HepG2 (cell line): ENCODE measurements at regions not wholly inside any gene's neighbourhood (a gene's known extent, or its start where the extent isn't known, plus 50 kb on each side); places are given as distances from the start of the nearest gene placed in this dataset.

Experiments
- ATAC-seq: fragments of 200-7000 bp; cut with Tn5 transposase; 3 replicates; pipeline ENCODE4 v1.9.1; 2020; ENCODE audit warnings: mild to moderate bottlenecking, moderate library complexity
- BruUV-seq: library from RNA; stranded (reverse); fragments of 400-500 nt; replicated peaks from 2 replicates; lab custom pipeline; 2021; lab: Mats Ljungman, UMichigan
- CTCF ChIA-PET: fragments of 300-600 bp; formaldehyde crosslinking; extraction: SDS; loops from one replicate; lab custom pipeline; 2021; ENCODE audit warnings: low total read pairs, inconsistent platforms, low intra/inter-chr PET ratio; lab: Yijun Ruan, JAX
- POLR2A ChIA-PET: fragments of 350-600 bp; sonication (Branson Sonifier 250); formaldehyde crosslinking; loops from one replicate; lab custom pipeline; 2020; ENCODE audit warnings: antibody characterized with exemption, inconsistent platforms; lab: Yijun Ruan, JAX
- DNase-seq: peaks from one replicate; pipeline ENCODE4 v3.0.0-alpha.2; 2015; ENCODE audit warnings: low spot score
- FAIRE-seq: peaks from 3 replicates; lab custom pipeline; 2011; peaks lifted over from hg19 to GRCh38; lab: Jason Lieb, UNC
- H2AFZ ChIP-seq: one replicate; pipeline ENCODE4 v1.6.1; 2011; ENCODE audit warnings: low read length, inconsistent platforms
- H3K27ac ChIP-seq: fragments of 300-600 bp; 3 replicates; pipeline ENCODE4 v1.8.0; 2011; ENCODE audit warnings: mixed run types, mild to moderate bottlenecking, mixed read lengths, low read length, inconsistent platforms; ENCODE audit not compliant: insufficient read depth; ENCODE audit errors: extremely low read length
- H3K27me3 ChIP-seq, 2 experiments: fragments of 200-600 bp in 1 of 2; 2 replicates in 1 of 2; 3 replicates in 1 of 2; pipeline versions ENCODE4 v1.6.0 to v1.8.0; 2011; ENCODE audit warnings: low read length in 2 of 2, mild to moderate bottlenecking in 2 of 2, moderate library complexity in 2 of 2, inconsistent platforms in 1 of 2; ENCODE audit not compliant: insufficient read depth in 2 of 2, control insufficient read depth in 1 of 2
- H3K36me3 ChIP-seq, 2 experiments: fragments of 200-600 bp in 1 of 2; replicated peaks in 1 of 2; 2 replicates in 1 of 2; 3 replicates in 1 of 2; pipeline versions ENCODE4 v1.5.1 to v1.8.0; 2011; ENCODE audit warnings: low read length in 2 of 2, inconsistent platforms in 1 of 2; ENCODE audit not compliant: insufficient read depth in 2 of 2, control insufficient read depth in 1 of 2
- H3K4me1 ChIP-seq: 2 replicates; pipeline ENCODE4 v1.5.1; 2012; ENCODE audit warnings: low read length, inconsistent platforms; ENCODE audit not compliant: insufficient read depth
- H3K4me2 ChIP-seq: 2 replicates; pipeline ENCODE4 v1.6.0; 2011; ENCODE audit warnings: low read depth, low read length, inconsistent platforms
- H3K4me3 ChIP-seq, 3 experiments: fragments of 200-600 bp in 1 of 3; sonication (generic), shearing (Covaris generic) in 1 of 3; replicated peaks in 1 of 3; 2 replicates each; pipeline ENCODE4 v1.5.1; 2011 to 2016; ENCODE audit warnings: low read length in 3 of 3, inconsistent platforms in 2 of 3, low read depth in 2 of 3, mild to moderate bottlenecking in 2 of 3, control low read depth in 1 of 3, mixed read lengths in 1 of 3; ENCODE audit not compliant: insufficient read depth in 1 of 3
- H3K79me2 ChIP-seq: one replicate; pipeline ENCODE4 v1.6.1; 2011; ENCODE audit warnings: low read length, inconsistent platforms; ENCODE audit not compliant: insufficient read depth
- H3K9ac ChIP-seq: 2 replicates; pipeline ENCODE4 v1.6.0; 2011; ENCODE audit warnings: mild to moderate bottlenecking, low read depth, low read length, inconsistent platforms; ENCODE audit not compliant: insufficient read depth
- H3K9me3 ChIP-seq: 2 replicates; pipeline ENCODE4 v1.5.1; 2012; ENCODE audit warnings: mild to moderate bottlenecking, low read length
- H4K20me1 ChIP-seq: 2 replicates; pipeline ENCODE4 v1.6.0; 2011; ENCODE audit warnings: inconsistent platforms, mild to moderate bottlenecking, low read length, moderate library complexity; ENCODE audit not compliant: insufficient read depth
- ESRRA ChIP-seq: sonication (generic); formaldehyde crosslinking; IDR thresholded peaks from 2 replicates; pipeline ENCODE4 v1.5.1; 2020; ENCODE audit warnings: mild to moderate bottlenecking, low read depth, missing genetic modification reagents
- EZH2 ChIP-seq: conservative IDR thresholded peaks from 2 replicates; pipeline ENCODE4 v1.6.1; 2012; ENCODE audit warnings: mild to moderate bottlenecking, low read depth, low read length, moderate library complexity
- GATAD1 ChIP-seq: IDR thresholded peaks from 2 replicates; pipeline ENCODE4 v1.6.1; 2016; ENCODE audit warnings: missing genetic modification reagents, missing compliant biosample characterization
- HOMEZ ChIP-seq: IDR thresholded peaks from 2 replicates; pipeline ENCODE4 v1.6.1; 2016; ENCODE audit warnings: low read depth
- ZBTB37 ChIP-seq: sonication (generic); formaldehyde crosslinking; IDR thresholded peaks from 2 replicates; pipeline ENCODE4 v1.4.0; 2020; ENCODE audit warnings: mild to moderate bottlenecking, missing genetic modification reagents
- ZBTB49 ChIP-seq: sonication (generic); formaldehyde crosslinking; IDR thresholded peaks from 2 replicates; pipeline ENCODE4 v1.4.0; 2020; ENCODE audit warnings: missing genetic modification reagents, borderline replicate concordance
- ZNF138 ChIP-seq: sonication (generic); formaldehyde crosslinking; IDR thresholded peaks from 2 replicates; pipeline ENCODE4 v1.5.0; 2020; ENCODE audit warnings: mild to moderate bottlenecking, low read depth, missing genetic modification reagents
- ZNF260 ChIP-seq: sonication (generic); formaldehyde crosslinking; IDR thresholded peaks from 2 replicates; pipeline ENCODE4 v1.4.0; 2020; ENCODE audit warnings: missing genetic modification reagents, low read depth, mild to moderate bottlenecking, borderline replicate concordance
- ZNF274 ChIP-seq: sonication (generic); formaldehyde crosslinking; IDR thresholded peaks from 2 replicates; pipeline ENCODE4 v1.5.1; 2020; ENCODE audit warnings: mild to moderate bottlenecking, missing genetic modification reagents
- ZNF282 ChIP-seq: fragments of 450-650 bp; IDR thresholded peaks from 2 replicates; pipeline ENCODE4 v1.6.1; 2018; ENCODE audit not compliant: partially characterized antibody
- ZNF296 ChIP-seq: sonication (generic); formaldehyde crosslinking; conservative IDR thresholded peaks from 2 replicates; pipeline ENCODE4 v1.5.0; 2020; ENCODE audit warnings: mild to moderate bottlenecking, missing genetic modification reagents
- ZNF616 ChIP-seq: sonication (generic); formaldehyde crosslinking; IDR thresholded peaks from 2 replicates; pipeline ENCODE4 v1.5.0; 2020; ENCODE audit warnings: low read depth, mild to moderate bottlenecking, missing genetic modification reagents
- ZNF691 ChIP-seq: sonication (generic); formaldehyde crosslinking; IDR thresholded peaks from 2 replicates; pipeline ENCODE4 v1.4.0; 2020; ENCODE audit warnings: missing genetic modification reagents, low read depth, mild to moderate bottlenecking, borderline replicate concordance
- WGBS: methylation state at CpG from one replicate; pipeline ENCODE4 v1.1.6; 2017; ENCODE audit warnings: low lambda C conversion rate; 5-methylcytosine and 5-hydroxymethylcytosine counted together
- in situ Hi-C: cut with HindIII; loops from 2 replicates; pipeline ENCODE4 v1.10.0; 2017; ENCODE audit warnings: low pct_unique_long_range_greater_than_20kb; ENCODE audit not compliant: extremely low pct_ligation_motif_present
- intact Hi-C: fragments of 100-400 bp; cut with micrococcal nuclease; formaldehyde crosslinking; loops from one replicate; pipeline ENCODE4 v1.10.0; 2022; ENCODE audit not compliant: unreplicated experiment

- no TSS peak for BruUV-seq
Measured at GRCh38 chr20:51898788-51899187, 96.5 kb upstream of the SALL4 start.

More at GRCh38 chr20:51898788-51899187, 96.5 kb upstream of the SALL4 start:
- Histone ChIP-seq H3K27ac (no peak overlapping the region), H3K4me1 (peaks cover 8% of the 10 kb centered on the region), H3K9me3 (no peaks in the 10 kb centered on the region), H4K20me1 (no peaks in the 10 kb centered on the region), H3K9ac (no peak overlapping the region), H3K79me2 (no peaks in the 10 kb centered on the region), H3K4me3 (no peak overlapping the region), H3K27me3 (0 out of 5 replicates have a peak, but pooled peaks cover 0 to 3% of the 10 kb centered on the region in 2 experiments), H3K4me2 (no peak overlapping the region), H3K36me3 (no peaks in the 10 kb centered on the region), H2AFZ (no peak overlapping the region)
- no peak for DNase-seq
- TF ChIP-seq ZNF296, result no peak
- no peak for TF ChIP-seq EZH2
- TF ChIP-seq ESRRA, result no peak
- TF ChIP-seq ZNF274 (CRISPR knock-in tag), result no peak
- TF ChIP-seq ZNF616 (CRISPR knock-in tag), result no peak
- no peak for TF ChIP-seq ZNF138 (CRISPR knock-in tag)
- TF ChIP-seq ZNF691 (CRISPR knock-in tag), result no peak
- no peak for TF ChIP-seq ZNF282
- no peak for TF ChIP-seq ZNF260 (CRISPR knock-in tag)
- TF ChIP-seq ZBTB49 (CRISPR knock-in tag), result no peak
- TF ChIP-seq HOMEZ (CRISPR knock-in tag), result no peak
- TF ChIP-seq ZBTB37 (CRISPR knock-in tag), result no peak
- no peak for TF ChIP-seq GATAD1 (CRISPR knock-in tag)
- POLR2A ChIA-PET, result no interaction called here
- no peak for ATAC-seq
- 67% methylated on average over 6 of the region's 6 CpGs for WGBS
- FAIRE-seq, result no peak
- intact Hi-C loops (loop anchor here (10.0 kb wide), 1 partner anchor 84 kb away; no protein-coding TSS in a partner anchor), in situ Hi-C loops (no loop called here)
- CTCF ChIA-PET, result no interaction called here
